GM19452 (cell line): ENCODE measurements at regions not wholly inside any gene's neighbourhood (a gene's known extent, or its start where the extent isn't known, plus 50 kb on each side); places are given as distances from the start of the nearest gene placed in this dataset.
"Not testable (repeated sequence)": the region's sequence is repeated elsewhere in the genome, so short reads cannot be mapped to it uniquely, and the experiment has no call there.

Experiments used
- ATAC-seq: cut with Tn5 transposase; IDR thresholded peaks from one replicate; pipeline ENCODE4 v1.9.1; 2021; ENCODE audit not compliant: unreplicated experiment

DNA sequence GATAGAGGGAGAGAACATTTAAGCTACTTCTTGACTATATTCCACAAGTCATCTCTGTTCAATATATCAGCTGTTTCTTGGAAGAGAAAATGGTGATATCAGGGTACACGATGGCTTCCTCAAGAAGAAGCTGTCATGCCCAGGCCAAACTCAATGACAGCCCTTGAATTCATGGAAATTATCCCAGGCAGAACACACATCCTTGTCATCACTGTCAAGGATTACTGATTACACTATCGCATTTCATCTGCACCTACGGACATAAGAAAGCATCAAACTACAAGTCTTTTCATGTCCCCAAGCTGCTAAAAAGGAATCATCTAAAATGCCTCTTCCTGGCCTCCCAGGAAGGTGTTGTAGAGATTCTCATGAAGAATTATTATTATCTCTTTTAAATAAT, 165.2 kb upstream of the SLC7A11 start:
- no peak for ATAC-seq

GRCh38 chr4:138406876-138407275, 164.7 kb upstream of the SLC7A11 start:
- no peak for ATAC-seq

DNA sequence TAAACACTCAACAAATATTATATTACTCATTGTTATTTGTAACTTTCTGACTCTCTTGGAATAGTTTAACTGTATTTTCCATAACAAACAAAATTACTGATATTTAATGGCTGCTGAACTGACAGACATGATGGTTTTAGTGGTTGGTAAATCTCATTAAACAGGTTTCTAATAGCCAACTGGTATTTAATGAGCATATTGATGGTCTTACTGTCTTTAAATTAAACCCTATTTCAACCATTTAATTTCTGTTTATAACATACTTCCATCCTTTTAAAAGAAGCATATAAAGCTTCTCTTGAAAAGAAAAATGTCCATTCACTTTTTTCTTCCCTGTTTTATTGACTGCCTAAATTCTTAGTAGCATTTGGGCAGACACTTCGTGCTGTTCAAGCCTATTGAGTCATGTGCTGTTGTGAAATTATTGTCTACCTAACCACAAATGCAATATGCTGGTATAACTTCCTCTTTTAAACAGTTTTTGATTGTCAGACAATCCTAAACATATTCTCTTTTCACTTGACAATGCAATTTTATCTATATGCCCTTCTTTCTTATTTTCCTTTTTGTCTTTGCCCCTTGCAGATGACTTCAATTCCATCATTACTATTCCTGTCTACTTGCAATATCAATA, 163.9 kb upstream of the SLC7A11 start:
- ATAC-seq = peak; percentile 82

GRCh38 chr4:138405466-138405891, 163.3 kb upstream of the SLC7A11 start:
- peak; percentile 69 for ATAC-seq

DNA sequence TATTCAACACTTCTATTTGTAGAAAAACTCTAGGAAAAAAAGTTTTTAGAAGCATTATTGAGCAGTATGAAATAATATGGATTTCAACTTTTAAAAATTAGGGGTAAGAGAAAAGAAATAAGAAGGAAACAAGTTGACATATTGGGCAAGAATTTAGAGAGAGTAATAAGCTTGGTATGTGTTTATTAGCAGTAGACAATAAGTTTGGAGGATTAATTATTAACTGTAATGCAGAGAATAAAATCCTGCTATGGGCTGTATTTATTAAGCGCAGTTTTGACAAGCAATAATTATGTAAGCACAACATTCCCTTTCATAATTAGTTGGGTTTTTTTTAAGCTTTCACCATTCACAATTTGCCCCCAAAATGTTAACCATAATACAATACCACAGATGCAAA, 162.7 kb upstream of the SLC7A11 start:
- ATAC-seq = no peak

DNA sequence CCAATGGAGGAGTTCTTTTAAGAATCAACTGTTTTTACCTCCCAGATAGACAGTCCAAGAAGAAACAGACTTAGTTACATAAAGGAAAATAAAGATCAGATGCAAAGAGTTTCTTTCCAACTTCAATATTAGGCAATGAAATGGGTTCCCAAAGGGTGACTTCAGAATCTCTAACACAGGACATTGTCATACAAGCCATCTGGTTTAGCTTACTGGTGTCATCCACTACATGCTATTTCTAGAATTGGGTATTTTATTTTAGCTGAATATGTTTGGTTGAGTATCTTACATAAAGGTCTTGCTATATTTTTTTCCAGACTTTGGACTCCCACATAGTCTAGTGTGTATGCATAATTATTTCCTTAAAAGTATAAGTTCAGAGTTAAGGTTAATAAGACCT, 162.1 kb upstream of the SLC7A11 start:
- ATAC-seq = no peak

- no peak for ATAC-seq
These were observed 159.2 kb upstream of the SLC7A11 start for GRCh38 chr4:138401334-138401733.

GRCh38 chr4:138400543-138400942, 158.4 kb upstream of the SLC7A11 start:
- ATAC-seq = no peak

DNA sequence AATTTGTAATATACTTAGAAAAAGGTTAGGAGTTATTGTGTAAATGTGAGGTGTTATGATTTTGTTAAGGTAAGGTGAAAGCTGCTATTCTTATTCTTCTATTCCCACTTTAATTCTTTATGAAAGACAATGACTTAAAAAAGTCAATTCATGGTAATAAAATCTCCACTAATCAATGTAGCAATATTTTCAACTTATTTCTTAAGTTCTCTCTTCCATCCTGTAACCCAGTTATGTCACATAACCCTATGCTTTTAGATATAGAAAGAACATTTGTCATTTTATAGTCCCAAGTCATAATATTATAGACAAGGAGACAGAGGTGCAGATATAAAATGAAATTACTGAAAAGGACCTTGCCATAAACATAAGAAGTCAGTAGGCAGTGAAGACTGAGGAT, 157.9 kb upstream of the SLC7A11 start:
- ATAC-seq = no peak

DNA sequence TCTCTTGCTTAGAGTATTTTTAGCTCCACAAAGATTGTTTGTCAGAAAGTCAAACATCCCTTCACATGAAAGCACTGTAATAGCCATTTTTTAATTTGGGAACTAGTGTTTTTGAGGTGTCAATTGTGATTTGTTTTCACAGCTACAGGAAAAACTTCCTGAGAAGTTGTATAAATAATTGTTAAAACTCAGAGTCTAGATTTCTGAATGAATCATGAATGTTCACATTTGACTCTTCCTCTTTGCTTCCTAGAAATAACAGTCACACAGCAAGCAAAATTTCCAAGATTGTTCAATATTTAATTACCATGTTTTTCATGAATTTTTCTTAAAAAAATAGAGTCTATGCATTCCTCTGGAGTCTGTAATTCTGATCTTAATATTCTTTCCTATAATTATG, 156.9 kb upstream of the SLC7A11 start:
- ATAC-seq = no peak

GRCh38 chr4:138398322-138398721, 156.2 kb upstream of the SLC7A11 start:
- no peak for ATAC-seq

DNA sequence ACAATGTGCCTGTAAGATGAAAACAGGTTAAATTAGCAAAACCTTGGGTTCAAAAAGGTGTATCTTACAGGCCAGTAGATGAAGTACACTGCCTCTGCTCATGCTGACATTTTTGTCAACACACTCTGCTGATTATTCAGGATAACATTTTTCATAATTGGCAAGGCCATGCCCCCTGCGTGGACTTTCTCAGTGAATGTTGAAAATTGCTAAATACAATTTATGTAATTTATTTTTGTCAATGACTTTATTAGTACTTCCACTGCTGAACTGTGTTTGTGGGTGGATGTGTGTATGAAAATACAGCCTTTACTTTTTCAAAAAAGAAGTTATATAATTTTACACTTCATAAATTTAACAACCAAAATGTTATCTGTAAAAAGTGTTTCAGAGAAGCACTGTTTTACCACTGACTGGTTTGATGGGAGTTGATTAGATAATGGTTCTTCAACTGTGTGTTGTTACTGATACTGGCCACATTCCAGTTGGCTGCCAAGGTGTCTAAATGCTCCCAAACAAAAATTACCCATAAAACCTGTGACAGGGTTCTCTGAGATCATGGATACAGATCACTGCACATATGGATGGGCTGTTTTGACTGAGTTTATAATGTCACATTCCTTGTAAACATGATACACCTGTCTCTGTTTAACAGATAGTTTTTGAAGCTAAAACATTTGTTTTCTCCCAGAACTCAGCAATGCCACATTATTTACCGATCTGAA, 151.9 kb upstream of the SLC7A11 start:
- ATAC-seq = no peak

- peak; percentile 66 for ATAC-seq
These were observed 150.7 kb upstream of the SLC7A11 start for GRCh38 chr4:138392751-138393308.

DNA sequence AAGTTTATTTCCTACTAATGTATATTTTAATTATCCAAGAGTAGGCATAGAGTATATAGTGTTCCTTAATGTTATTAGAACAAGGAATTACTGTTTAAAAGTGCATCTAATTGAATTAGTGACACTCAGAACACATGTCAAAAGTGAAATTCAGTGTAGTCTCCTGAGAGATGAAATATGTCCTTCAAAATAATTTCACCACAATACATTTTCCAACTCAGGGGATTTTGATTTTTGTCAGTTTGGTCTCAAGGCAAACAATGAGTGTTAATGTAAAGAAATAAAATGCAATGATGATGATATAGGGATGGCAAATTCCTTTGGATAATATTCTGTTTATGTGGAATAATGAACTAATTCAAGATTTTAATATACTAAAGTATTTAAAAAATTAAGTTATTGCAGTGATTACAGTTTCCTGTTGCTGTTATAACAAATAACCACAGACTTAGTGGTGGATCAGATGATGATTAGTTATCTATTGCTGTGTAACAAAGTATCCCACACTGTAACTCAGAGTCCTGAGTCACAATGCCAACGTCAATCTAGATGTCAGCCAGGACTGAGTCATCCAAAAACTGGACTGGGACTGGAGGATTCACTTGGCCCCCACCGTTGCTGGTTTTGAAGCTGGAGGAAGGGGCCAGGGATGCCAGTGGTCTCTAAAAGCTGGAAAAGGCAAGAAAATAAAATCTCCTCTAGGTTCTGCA, 148.0 kb upstream of the SLC7A11 start:
- no peak for ATAC-seq

- no peak for ATAC-seq
These were observed 132.8 kb upstream of the SLC7A11 start for GRCh38 chr4:138374947-138375346.

GRCh38 chr4:138367942-138368341, 125.8 kb upstream of the SLC7A11 start:
- ATAC-seq = no peak

GRCh38 chr4:138352446-138352845, 110.3 kb upstream of the SLC7A11 start:
- not testable (repeated sequence) for ATAC-seq

DNA sequence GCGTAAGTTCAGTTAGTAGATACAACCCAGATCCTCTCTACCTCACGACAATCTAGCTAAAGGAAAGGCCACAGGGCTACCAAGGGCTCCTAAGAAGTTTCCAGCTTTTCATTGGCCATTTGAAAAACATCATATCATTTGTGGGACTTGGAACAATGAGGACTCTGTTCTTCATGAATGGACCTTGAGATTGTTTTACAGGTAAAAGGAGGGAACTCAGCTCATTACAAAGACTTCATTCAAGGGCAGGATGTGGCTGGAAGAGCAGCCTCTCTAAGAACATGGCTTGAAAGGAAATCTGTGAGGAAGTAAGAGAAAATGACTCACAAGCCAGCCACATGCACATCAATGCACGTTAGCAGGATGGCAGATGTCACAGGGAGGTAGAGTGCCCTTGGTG, 105.9 kb upstream of the SLC7A11 start:
- ATAC-seq = peak; percentile 64

GRCh38 chr4:138347561-138347960, 105.4 kb upstream of the SLC7A11 start:
- ATAC-seq = no peak

GRCh38 chr4:138344851-138345250, 102.7 kb upstream of the SLC7A11 start:
- ATAC-seq = no peak

GRCh38 chr4:138344054-138344453, 101.9 kb upstream of the SLC7A11 start:
- ATAC-seq = no peak
